Mucosa of rectum (tissue), 2 donors: ENCODE measurements at regions not wholly inside any gene's neighbourhood (a gene's known extent, or its start where the extent isn't known, plus 50 kb on each side); places are given as distances from the start of the nearest gene placed in this dataset.

Experiments used
- H3K27ac ChIP-seq, 2 donors: one replicate each; pipeline ENCODE4 v1.7.0; 2013; ENCODE audit warnings: inconsistent platforms in 2 of 2, low read depth in 2 of 2, low read length in 2 of 2
- H3K27me3 ChIP-seq, 2 donors: one replicate each; pipeline ENCODE4 v1.7.0; 2013; ENCODE audit warnings: low read length in 2 of 2; ENCODE audit not compliant: control insufficient read depth in 2 of 2, insufficient read depth in 2 of 2
- H3K36me3 ChIP-seq, 2 donors: one replicate each; pipeline ENCODE4 v1.7.0; 2013; ENCODE audit warnings: low read length in 2 of 2; ENCODE audit not compliant: control insufficient read depth in 2 of 2, insufficient read depth in 2 of 2
- H3K4me1 ChIP-seq, 2 donors: one replicate each; pipeline ENCODE4 v1.7.0; 2013; ENCODE audit warnings: low read length in 2 of 2, mild to moderate bottlenecking in 1 of 2; ENCODE audit not compliant: control insufficient read depth in 2 of 2, insufficient read depth in 2 of 2
- H3K4me3 ChIP-seq, 2 donors: one replicate each; pipeline ENCODE4 v1.7.0; 2013; ENCODE audit warnings: low read length in 2 of 2
- H3K9ac ChIP-seq, 2 donors: one replicate each; pipeline ENCODE4 v1.7.0; 2013; ENCODE audit warnings: low read length in 2 of 2, low read depth in 1 of 2, mild to moderate bottlenecking in 1 of 2
- H3K9me3 ChIP-seq, 2 donors: one replicate each; pipeline ENCODE4 v1.7.0; 2013; ENCODE audit warnings: low read length in 2 of 2; ENCODE audit not compliant: control insufficient read depth in 2 of 2
- donor health status: healthy.
- donor health status: Normal muscosa, but diverticular disease.

- Histone ChIP-seq H3K27ac (no peak overlapping the region), H3K4me3 (no peak overlapping the region), H3K9ac (no peak overlapping the region), H3K4me1 (peaks cover 0 to 9% of the 10 kb centered on the region in 2 donors), H3K27me3 (peaks cover 14 to 21% of the 10 kb centered on the region in 2 donors), H3K9me3 (peaks cover 4% of the 10 kb centered on the region in 2 donors), H3K36me3 (no peaks in the 10 kb centered on the region)
Observed at GRCh38 chr17:77737442-77738265, 220.8 kb upstream of the TNRC6C start.

DNA sequence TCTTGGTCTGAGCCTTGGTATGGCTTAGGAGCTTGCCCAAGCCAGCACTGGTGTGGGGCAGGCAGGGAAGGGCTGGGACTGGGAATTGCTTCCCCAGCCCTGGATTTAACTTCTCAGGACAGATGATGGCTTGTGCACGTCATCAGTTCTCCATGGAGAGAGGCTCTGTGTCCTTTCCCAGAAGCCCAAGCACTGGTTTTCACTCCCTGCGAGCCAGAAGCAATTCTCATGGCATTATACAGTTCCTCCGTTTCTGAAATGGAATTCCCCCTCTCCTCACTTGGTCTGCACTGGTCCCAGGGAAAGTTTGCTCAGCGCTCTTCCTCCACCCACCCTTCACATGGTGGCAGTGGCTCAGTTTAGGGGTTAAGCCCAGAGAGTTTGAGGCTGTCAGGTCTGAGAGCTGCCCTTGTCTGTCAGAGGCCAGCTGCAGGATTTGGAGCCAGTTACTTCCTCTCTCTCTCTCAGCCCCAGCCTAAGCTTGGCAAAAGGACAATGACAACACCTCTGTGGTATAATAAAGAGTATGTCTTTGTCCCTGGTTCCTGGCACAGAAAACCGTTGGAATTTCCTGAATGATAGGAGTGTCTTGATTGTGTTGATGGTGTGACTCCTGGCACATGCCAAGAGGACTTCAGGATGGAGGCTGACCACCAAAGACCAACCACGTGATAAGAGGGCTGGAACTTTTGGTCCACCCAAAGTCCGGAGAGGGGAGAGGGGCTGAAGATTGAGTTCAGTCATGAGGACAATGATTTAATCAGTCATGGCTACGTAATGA is 219.6 kb upstream of the TNRC6C start:
- no peak overlapping the region for H3K4me3 ChIP-seq
- peaks cover 0 to 9% of the 10 kb centered on the region in 2 donors for H3K4me1 ChIP-seq
- no peaks in the 10 kb centered on the region for H3K9me3 ChIP-seq
- no peak overlapping the region for H3K9ac ChIP-seq
- H3K27ac ChIP-seq = peak overlapping the region in 1 of 2 donors; percentile 17
- H3K27me3 ChIP-seq = peaks cover 14 to 17% of the 10 kb centered on the region in 2 donors
- H3K36me3 ChIP-seq = no peaks in the 10 kb centered on the region

- H3K36me3 ChIP-seq = no peaks in the 10 kb centered on the region
- no peaks in the 10 kb centered on the region for H3K4me1 ChIP-seq
- no peak overlapping the region for H3K4me3 ChIP-seq
- peaks cover 4 to 7% of the 10 kb centered on the region in 2 donors for H3K27me3 ChIP-seq
- H3K9me3 ChIP-seq = no peaks in the 10 kb centered on the region
- no peak overlapping the region for H3K27ac ChIP-seq
- H3K9ac ChIP-seq = no peak overlapping the region
Observed at GRCh38 chr17:77740481-77740880, 218.0 kb upstream of the TNRC6C start.

DNA sequence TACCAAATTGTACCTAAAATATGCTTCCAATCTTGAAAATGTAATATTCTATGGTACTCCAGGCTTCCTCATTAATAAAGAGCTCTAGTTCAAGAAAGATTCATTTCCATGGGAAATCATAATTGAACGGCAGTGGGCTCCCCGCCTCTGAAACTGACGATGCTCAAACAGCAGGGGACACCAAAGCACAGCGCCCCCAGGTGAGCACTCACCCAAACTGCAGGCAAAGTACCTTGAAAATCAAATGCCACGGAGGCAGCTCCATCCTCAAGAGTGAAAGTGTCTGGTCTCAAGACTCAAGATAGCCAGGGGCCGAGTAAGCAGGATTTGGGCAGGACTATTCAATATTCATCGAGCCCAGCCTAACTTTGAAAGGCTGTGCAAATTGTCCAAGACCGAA is 217.4 kb upstream of the TNRC6C start:
- H3K27ac ChIP-seq = no peak overlapping the region
- H3K9me3 ChIP-seq = no peaks in the 10 kb centered on the region
- no peak overlapping the region for H3K4me3 ChIP-seq
- no peaks in the 10 kb centered on the region for H3K4me1 ChIP-seq
- H3K9ac ChIP-seq = no peak overlapping the region
- peaks cover 3 to 6% of the 10 kb centered on the region in 2 donors for H3K27me3 ChIP-seq
- no peaks in the 10 kb centered on the region for H3K36me3 ChIP-seq

GRCh38 chr17:77742579-77742978 is 215.9 kb upstream of the TNRC6C start:
- H3K36me3 ChIP-seq = no peaks in the 10 kb centered on the region
- H3K4me3 ChIP-seq = no peak overlapping the region
- H3K27me3 ChIP-seq = peaks cover 4% of the 10 kb centered on the region in 2 donors
- H3K9ac ChIP-seq = no peak overlapping the region
- no peaks in the 10 kb centered on the region for H3K9me3 ChIP-seq
- no peaks in the 10 kb centered on the region for H3K4me1 ChIP-seq
- no peak overlapping the region for H3K27ac ChIP-seq

DNA sequence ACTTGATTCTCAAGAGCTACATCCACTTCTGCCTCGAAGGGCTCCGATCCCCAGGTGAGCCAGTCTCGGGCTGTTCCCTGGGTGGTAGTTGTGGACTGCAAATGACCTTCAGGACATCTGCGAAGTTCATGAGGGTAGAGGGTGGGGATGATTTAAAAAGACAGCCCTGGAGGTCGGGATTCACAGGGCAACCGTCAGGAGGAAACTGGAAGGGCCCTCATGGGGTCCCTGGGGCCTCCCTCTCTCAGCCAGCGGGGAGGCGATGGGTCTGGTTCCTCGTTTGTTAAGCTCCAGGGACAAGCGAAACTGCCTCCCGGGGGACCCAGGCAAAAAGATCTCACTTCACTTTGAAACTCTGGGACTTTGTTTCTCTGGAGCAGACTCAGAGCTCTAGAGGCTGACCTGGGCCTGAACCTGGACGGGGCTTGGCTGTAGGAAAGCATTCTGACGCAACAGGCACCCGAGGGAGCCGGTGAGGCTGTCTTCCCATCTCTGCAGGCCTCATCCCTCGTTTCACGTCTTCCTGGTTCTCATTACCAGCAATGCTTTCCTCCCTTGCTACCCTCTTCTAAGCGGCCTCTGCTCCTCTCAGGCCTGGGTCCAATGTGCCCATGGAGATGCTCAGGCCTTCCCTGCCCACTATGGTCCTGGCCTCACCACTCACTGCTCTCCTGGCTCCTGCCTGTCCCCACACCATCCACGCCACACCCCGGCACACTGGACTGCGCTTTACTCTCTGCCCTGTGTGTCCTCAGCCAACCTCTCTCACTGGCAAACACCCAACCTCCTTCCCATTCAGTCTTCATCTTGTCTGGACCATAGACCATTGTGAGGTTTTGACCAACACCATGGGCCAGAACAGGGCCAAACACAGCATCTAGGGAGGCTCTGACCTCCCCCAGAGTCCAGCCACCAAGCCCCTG is 214.2 kb upstream of the TNRC6C start:
- Histone ChIP-seq H3K27ac (no peak overlapping the region), H3K4me3 (no peak overlapping the region), H3K9ac (no peak overlapping the region), H3K27me3 (peaks cover 4% of the 10 kb centered on the region in 2 donors), H3K9me3 (no peaks in the 10 kb centered on the region), H3K4me1 (no peaks in the 10 kb centered on the region), H3K36me3 (no peaks in the 10 kb centered on the region)

- no peak overlapping the region for H3K9ac ChIP-seq
- no peaks in the 10 kb centered on the region for H3K4me1 ChIP-seq
- H3K27ac ChIP-seq = no peak overlapping the region
- H3K27me3 ChIP-seq = peaks cover 4 to 6% of the 10 kb centered on the region in 2 donors
- H3K9me3 ChIP-seq = no peaks in the 10 kb centered on the region
- no peak overlapping the region for H3K4me3 ChIP-seq
- H3K36me3 ChIP-seq = no peaks in the 10 kb centered on the region
Observed at GRCh38 chr17:77745702-77746101, 212.8 kb upstream of the TNRC6C start.

GRCh38 chr17:77746393-77746792 is 212.1 kb upstream of the TNRC6C start:
- no peak overlapping the region for H3K9ac ChIP-seq
- H3K27ac ChIP-seq = no peak overlapping the region
- peaks cover 4 to 8% of the 10 kb centered on the region in 2 donors for H3K27me3 ChIP-seq
- no peaks in the 10 kb centered on the region for H3K4me1 ChIP-seq
- H3K4me3 ChIP-seq = no peak overlapping the region
- H3K36me3 ChIP-seq = no peaks in the 10 kb centered on the region
- H3K9me3 ChIP-seq = no peaks in the 10 kb centered on the region

DNA sequence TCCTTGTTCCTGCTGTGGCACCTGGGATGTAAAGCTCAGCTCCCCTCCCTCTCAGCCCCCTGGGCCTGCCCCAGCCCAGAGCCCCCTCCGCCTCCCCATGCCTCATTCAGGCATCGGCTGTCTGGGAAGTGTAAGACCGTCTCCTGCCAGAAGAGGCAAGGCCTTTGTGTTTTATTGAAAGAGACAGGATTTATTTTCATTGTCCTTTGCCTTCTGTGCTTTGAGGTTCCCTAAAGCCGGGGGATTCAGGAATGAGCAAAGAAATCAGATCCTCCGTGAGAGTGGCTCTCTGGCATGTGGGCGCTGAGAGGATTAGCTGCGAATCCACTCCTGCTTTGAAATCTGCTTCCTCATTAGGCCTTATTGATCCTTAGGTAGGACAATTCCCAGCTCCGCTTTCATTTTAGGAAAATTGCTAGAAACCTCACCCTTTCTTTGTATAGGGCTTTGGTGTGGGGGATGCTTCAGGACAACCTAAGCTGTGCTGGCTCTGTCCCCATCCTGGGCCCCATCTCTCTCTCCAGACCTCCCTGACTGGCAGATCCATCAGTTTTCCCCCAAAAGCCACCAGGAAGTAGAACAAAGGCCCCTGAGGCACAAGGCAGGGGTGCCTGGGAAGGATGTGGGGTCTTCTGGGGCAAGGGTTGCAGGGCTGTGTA is 211.5 kb upstream of the TNRC6C start:
- H3K36me3 ChIP-seq = no peaks in the 10 kb centered on the region
- no peaks in the 10 kb centered on the region for H3K4me1 ChIP-seq
- H3K27ac ChIP-seq = no peak overlapping the region
- no peak overlapping the region for H3K4me3 ChIP-seq
- H3K27me3 ChIP-seq = peaks cover 4 to 8% of the 10 kb centered on the region in 2 donors
- H3K9me3 ChIP-seq = no peaks in the 10 kb centered on the region
- no peak overlapping the region for H3K9ac ChIP-seq
